ENCODE measurements at regions not wholly inside any gene's neighbourhood (a gene's known extent, or its start where the extent isn't known, plus 50 kb on each side); places are given as distances from the start of the nearest gene placed in this dataset.

- H3K27ac ChIP-seq (ENCODE audit: low read depth in 1 of 3, low read length in 2 of 3): no peak overlapping the region
- H3K4me3 ChIP-seq (ENCODE audit: low read depth in 1 of 3, low read length in 3 of 3): no peak overlapping the region
- FAIRE-seq (no peak), DNase-seq (no peak)
- no peaks in the 10 kb centered on the region for H3K36me3 ChIP-seq (ENCODE audit: control insufficient read depth in 3 of 3, insufficient read depth in 2 of 3, low read depth in 1 of 3, low read length in 3 of 3)
- H3K9me3 ChIP-seq (ENCODE audit: control insufficient read depth in 2 of 2, insufficient read depth in 1 of 2, low read depth in 1 of 2, low read length in 1 of 2): peaks cover 7 to 80% of the 10 kb centered on the region in 2 donors
- 54 to 67% (median 56%) methylated on average over 5 of the region's 5 CpGs for WGBS, 3 donors
- H3K27me3 ChIP-seq (ENCODE audit: control insufficient read depth in 3 of 3, insufficient read depth in 3 of 3, low read length in 3 of 3): no peaks in the 10 kb centered on the region
- no peaks in the 10 kb centered on the region for H3K4me1 ChIP-seq (ENCODE audit: control insufficient read depth in 3 of 3, insufficient read depth in 2 of 3, low read depth in 1 of 3, low read length in 2 of 3)
These were observed 227.4 kb downstream of the TUBA3C start for GRCh38 chr13:18954254-18954653.

GRCh38 chr13:18953139-18953930 is 228.3 kb downstream of the TUBA3C start:
- no peak for FAIRE-seq
- WGBS, 3 donors: 59 to 67% (median 63%) methylated on average over 8 of the region's 8 CpGs

GRCh38 chr13:18952225-18953016 is 229.2 kb downstream of the TUBA3C start:
- no peaks in the 10 kb centered on the region for H3K36me3 ChIP-seq (ENCODE audit: control insufficient read depth in 3 of 3, insufficient read depth in 2 of 3, low read depth in 1 of 3, low read length in 3 of 3)
- DNase-seq: no peak
- H3K27me3 ChIP-seq (ENCODE audit: control insufficient read depth in 3 of 3, insufficient read depth in 3 of 3, low read length in 3 of 3): no peaks in the 10 kb centered on the region
- H3K4me1 ChIP-seq (ENCODE audit: control insufficient read depth in 3 of 3, insufficient read depth in 2 of 3, low read depth in 1 of 3, low read length in 2 of 3): no peaks in the 10 kb centered on the region
- H3K4me3 ChIP-seq (ENCODE audit: low read depth in 1 of 3, low read length in 3 of 3): no peak overlapping the region
- H3K9me3 ChIP-seq (ENCODE audit: control insufficient read depth in 2 of 2, insufficient read depth in 1 of 2, low read depth in 1 of 2, low read length in 1 of 2): peaks cover 2 to 80% of the 10 kb centered on the region in 2 donors
- H3K27ac ChIP-seq (ENCODE audit: low read depth in 1 of 3, low read length in 2 of 3): no peak overlapping the region
- WGBS, 3 donors: 76 to 78% (median 77%) methylated on average over 18 of the region's 18 CpGs
- no peak for FAIRE-seq

More at GRCh38 chr13:18953139-18953930, 228.3 kb downstream of the TUBA3C start:
- Histone ChIP-seq H3K4me3 (ENCODE audit: low read depth in 1 of 3, low read length in 3 of 3) (no peak overlapping the region), H3K4me1 (ENCODE audit: control insufficient read depth in 3 of 3, insufficient read depth in 2 of 3, low read depth in 1 of 3, low read length in 2 of 3) (no peaks in the 10 kb centered on the region), H3K27ac (ENCODE audit: low read depth in 1 of 3, low read length in 2 of 3) (no peak overlapping the region), H3K9me3 (ENCODE audit: control insufficient read depth in 2 of 2, insufficient read depth in 1 of 2, low read depth in 1 of 2, low read length in 1 of 2) (peaks cover 4 to 80% of the 10 kb centered on the region in 2 donors), H3K27me3 (ENCODE audit: control insufficient read depth in 3 of 3, insufficient read depth in 3 of 3, low read length in 3 of 3) (no peaks in the 10 kb centered on the region), H3K36me3 (ENCODE audit: control insufficient read depth in 3 of 3, insufficient read depth in 2 of 3, low read depth in 1 of 3, low read length in 3 of 3) (no peaks in the 10 kb centered on the region)
- DNase-seq: no peak

GRCh38 chr13:18951412-18951811 is 230.2 kb downstream of the TUBA3C start:
- H3K27me3 ChIP-seq (ENCODE audit: control insufficient read depth in 3 of 3, insufficient read depth in 3 of 3, low read length in 3 of 3): no peaks in the 10 kb centered on the region
- WGBS, 3 donors: 92 to 96% (median 93%) methylated on average over 13 of the region's 13 CpGs
- no peaks in the 10 kb centered on the region for H3K4me1 ChIP-seq (ENCODE audit: control insufficient read depth in 3 of 3, insufficient read depth in 2 of 3, low read depth in 1 of 3, low read length in 2 of 3)
- no peaks in the 10 kb centered on the region for H3K36me3 ChIP-seq (ENCODE audit: control insufficient read depth in 3 of 3, insufficient read depth in 2 of 3, low read depth in 1 of 3, low read length in 3 of 3)
- H3K27ac ChIP-seq (ENCODE audit: low read depth in 1 of 3, low read length in 2 of 3): no peak overlapping the region
- FAIRE-seq: no peak
- no peak for DNase-seq
- peaks cover 5 to 84% of the 10 kb centered on the region in 2 donors for H3K9me3 ChIP-seq (ENCODE audit: control insufficient read depth in 2 of 2, insufficient read depth in 1 of 2, low read depth in 1 of 2, low read length in 1 of 2)
- H3K4me3 ChIP-seq (ENCODE audit: low read depth in 1 of 3, low read length in 3 of 3): no peak overlapping the region

DNA sequence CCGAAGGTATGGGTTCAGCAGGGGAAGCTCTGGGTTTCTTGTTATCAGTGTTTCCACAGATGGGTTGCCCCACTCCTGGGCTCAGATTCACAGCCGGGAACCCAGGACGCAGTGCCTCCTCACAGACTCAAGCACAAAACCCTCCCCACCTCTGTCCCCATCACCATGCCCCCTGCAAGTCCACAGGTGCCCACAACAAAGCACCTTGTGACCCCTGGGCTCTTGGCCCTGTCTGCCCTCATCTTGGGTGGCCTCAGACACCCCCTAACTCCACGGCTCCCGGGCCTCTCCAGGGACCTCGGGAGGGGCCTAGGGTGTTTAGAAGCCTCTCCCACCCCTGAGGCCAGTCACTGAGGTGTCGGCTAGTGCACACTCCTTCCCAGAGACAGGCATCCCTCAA is 231.7 kb downstream of the TUBA3C start:
- no peaks in the 10 kb centered on the region for H3K4me1 ChIP-seq (ENCODE audit: control insufficient read depth in 3 of 3, insufficient read depth in 2 of 3, low read depth in 1 of 3, low read length in 2 of 3)
- no peak for DNase-seq
- no peaks in the 10 kb centered on the region for H3K36me3 ChIP-seq (ENCODE audit: control insufficient read depth in 3 of 3, insufficient read depth in 2 of 3, low read depth in 1 of 3, low read length in 3 of 3)
- WGBS, 3 donors: 84 to 85% (median 85%) methylated on average over 7 of the region's 7 CpGs
- no peak overlapping the region for H3K27ac ChIP-seq (ENCODE audit: low read depth in 1 of 3, low read length in 2 of 3)
- FAIRE-seq: no peak
- H3K4me3 ChIP-seq (ENCODE audit: low read depth in 1 of 3, low read length in 3 of 3): no peak overlapping the region
- peaks cover 5 to 79% of the 10 kb centered on the region in 2 donors for H3K9me3 ChIP-seq (ENCODE audit: control insufficient read depth in 2 of 2, insufficient read depth in 1 of 2, low read depth in 1 of 2, low read length in 1 of 2)
- H3K27me3 ChIP-seq (ENCODE audit: control insufficient read depth in 3 of 3, insufficient read depth in 3 of 3, low read length in 3 of 3): no peaks in the 10 kb centered on the region

DNA sequence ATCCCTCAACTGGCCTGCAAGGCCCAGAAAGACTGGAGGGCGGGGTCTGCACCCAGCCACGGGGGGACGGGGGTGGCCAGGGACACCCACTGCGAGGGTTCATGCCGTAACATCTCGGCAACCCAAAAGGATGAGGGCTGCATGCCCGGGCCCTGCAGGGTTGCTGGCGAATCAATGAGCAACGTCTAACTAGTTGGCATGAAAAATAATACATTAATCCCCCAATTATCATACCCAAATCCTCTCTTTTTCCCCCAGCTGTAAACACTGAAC is 232.2 kb downstream of the TUBA3C start:
- FAIRE-seq (no peak), DNase-seq (no peak)
- H3K27ac ChIP-seq (ENCODE audit: low read depth in 1 of 3, low read length in 2 of 3): no peak overlapping the region
- H3K4me3 ChIP-seq (ENCODE audit: low read depth in 1 of 3, low read length in 3 of 3): no peak overlapping the region
- no peaks in the 10 kb centered on the region for H3K4me1 ChIP-seq (ENCODE audit: control insufficient read depth in 3 of 3, insufficient read depth in 2 of 3, low read depth in 1 of 3, low read length in 2 of 3)
- 53 to 66% (median 56%) methylated on average over 9 of the region's 9 CpGs for WGBS, 3 donors
- peaks cover 5 to 80% of the 10 kb centered on the region in 2 donors for H3K9me3 ChIP-seq (ENCODE audit: control insufficient read depth in 2 of 2, insufficient read depth in 1 of 2, low read depth in 1 of 2, low read length in 1 of 2)
- no peaks in the 10 kb centered on the region for H3K36me3 ChIP-seq (ENCODE audit: control insufficient read depth in 3 of 3, insufficient read depth in 2 of 3, low read depth in 1 of 3, low read length in 3 of 3)
- no peaks in the 10 kb centered on the region for H3K27me3 ChIP-seq (ENCODE audit: control insufficient read depth in 3 of 3, insufficient read depth in 3 of 3, low read length in 3 of 3)

DNA sequence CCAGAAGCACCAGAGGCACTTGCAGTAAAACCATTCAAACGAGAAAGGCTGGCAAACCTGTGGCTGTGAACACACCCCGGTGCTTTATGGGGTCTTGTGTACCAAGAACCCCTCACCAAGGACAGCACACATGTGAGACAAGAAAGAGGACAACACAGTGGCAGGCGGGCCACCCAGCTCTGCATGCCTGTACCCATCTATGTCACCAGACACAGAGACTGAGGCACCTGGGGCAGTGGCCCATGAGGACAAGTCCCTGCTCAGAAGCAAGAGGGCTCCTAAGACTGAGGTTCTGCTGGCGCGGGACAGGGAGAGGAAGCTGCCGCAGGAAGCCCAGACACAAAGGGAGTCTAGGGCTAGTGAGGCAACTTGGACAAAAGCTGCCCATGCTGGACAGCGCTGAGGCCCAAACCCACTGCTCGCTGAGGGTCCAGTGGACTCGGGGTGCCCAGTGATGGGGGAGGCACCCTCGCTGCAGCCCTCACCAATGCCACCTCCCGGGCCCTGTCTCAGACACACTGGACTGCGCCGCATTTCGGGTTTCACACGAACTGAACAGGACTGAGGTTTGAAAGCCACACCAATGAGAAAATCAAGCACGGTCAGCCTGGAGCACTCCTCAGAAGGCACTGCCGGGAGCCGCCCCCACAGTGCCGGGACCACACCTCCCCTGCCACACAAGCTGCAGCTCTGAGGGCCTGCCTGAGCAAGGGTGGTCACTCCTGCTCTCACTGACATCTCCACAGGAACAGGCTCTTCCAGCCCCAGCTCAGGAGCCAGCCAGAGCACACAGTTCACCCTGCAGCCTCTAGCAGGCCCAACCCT is 232.7 kb downstream of the TUBA3C start:
- Histone ChIP-seq H3K4me3 (ENCODE audit: low read depth in 1 of 3, low read length in 3 of 3) (no peak overlapping the region), H3K36me3 (ENCODE audit: control insufficient read depth in 3 of 3, insufficient read depth in 2 of 3, low read depth in 1 of 3, low read length in 3 of 3) (no peaks in the 10 kb centered on the region), H3K9me3 (ENCODE audit: control insufficient read depth in 2 of 2, insufficient read depth in 1 of 2, low read depth in 1 of 2, low read length in 1 of 2) (peaks cover 5 to 81% of the 10 kb centered on the region in 2 donors), H3K4me1 (ENCODE audit: control insufficient read depth in 3 of 3, insufficient read depth in 2 of 3, low read depth in 1 of 3, low read length in 2 of 3) (no peaks in the 10 kb centered on the region), H3K27me3 (ENCODE audit: control insufficient read depth in 3 of 3, insufficient read depth in 3 of 3, low read length in 3 of 3) (no peaks in the 10 kb centered on the region), H3K27ac (ENCODE audit: low read depth in 1 of 3, low read length in 2 of 3) (no peak overlapping the region)
- WGBS, 3 donors: 81 to 85% (median 82%) methylated on average over 19 of the region's 19 CpGs
- no peak for DNase-seq
- FAIRE-seq: no peak

GRCh38 chr13:18948012-18948663 is 233.5 kb downstream of the TUBA3C start:
- H3K27ac ChIP-seq (ENCODE audit: low read depth in 1 of 3, low read length in 2 of 3): no peak overlapping the region
- no peak for FAIRE-seq
- H3K36me3 ChIP-seq (ENCODE audit: control insufficient read depth in 3 of 3, insufficient read depth in 2 of 3, low read depth in 1 of 3, low read length in 3 of 3): no peaks in the 10 kb centered on the region
- DNase-seq: no peak
- 32 to 63% (median 60%) methylated on average over 4 to 5 of the region's 5 CpGs for WGBS, 3 donors
- no peak overlapping the region for H3K4me3 ChIP-seq (ENCODE audit: low read depth in 1 of 3, low read length in 3 of 3)
- no peaks in the 10 kb centered on the region for H3K4me1 ChIP-seq (ENCODE audit: control insufficient read depth in 3 of 3, insufficient read depth in 2 of 3, low read depth in 1 of 3, low read length in 2 of 3)
- H3K27me3 ChIP-seq (ENCODE audit: control insufficient read depth in 3 of 3, insufficient read depth in 3 of 3, low read length in 3 of 3): no peaks in the 10 kb centered on the region
- peaks cover 5 to 81% of the 10 kb centered on the region in 2 donors for H3K9me3 ChIP-seq (ENCODE audit: control insufficient read depth in 2 of 2, insufficient read depth in 1 of 2, low read depth in 1 of 2, low read length in 1 of 2)

All from small intestine (tissue), 7 donors.